Transverse colon (tissue), 3 donors: ENCODE measurements at regions not wholly inside any gene's neighbourhood (a gene's known extent, or its start where the extent isn't known, plus 50 kb on each side); places are given as distances from the start of the nearest gene placed in this dataset.

ENCODE experiments used
- EP300 ChIP-seq: sonication (generic); formaldehyde crosslinking; IDR thresholded peaks from one replicate; pipeline ENCODE4 v1.6.1; 2017; ENCODE audit warnings: antibody characterized with exemption, low read depth
- POLR2AphosphoS5 ChIP-seq, 3 donors: sonication (generic); formaldehyde crosslinking; IDR thresholded peaks; one replicate each; pipeline ENCODE4 v1.6.1; 2016; ENCODE audit warnings: antibody characterized with exemption in 3 of 3

DNA sequence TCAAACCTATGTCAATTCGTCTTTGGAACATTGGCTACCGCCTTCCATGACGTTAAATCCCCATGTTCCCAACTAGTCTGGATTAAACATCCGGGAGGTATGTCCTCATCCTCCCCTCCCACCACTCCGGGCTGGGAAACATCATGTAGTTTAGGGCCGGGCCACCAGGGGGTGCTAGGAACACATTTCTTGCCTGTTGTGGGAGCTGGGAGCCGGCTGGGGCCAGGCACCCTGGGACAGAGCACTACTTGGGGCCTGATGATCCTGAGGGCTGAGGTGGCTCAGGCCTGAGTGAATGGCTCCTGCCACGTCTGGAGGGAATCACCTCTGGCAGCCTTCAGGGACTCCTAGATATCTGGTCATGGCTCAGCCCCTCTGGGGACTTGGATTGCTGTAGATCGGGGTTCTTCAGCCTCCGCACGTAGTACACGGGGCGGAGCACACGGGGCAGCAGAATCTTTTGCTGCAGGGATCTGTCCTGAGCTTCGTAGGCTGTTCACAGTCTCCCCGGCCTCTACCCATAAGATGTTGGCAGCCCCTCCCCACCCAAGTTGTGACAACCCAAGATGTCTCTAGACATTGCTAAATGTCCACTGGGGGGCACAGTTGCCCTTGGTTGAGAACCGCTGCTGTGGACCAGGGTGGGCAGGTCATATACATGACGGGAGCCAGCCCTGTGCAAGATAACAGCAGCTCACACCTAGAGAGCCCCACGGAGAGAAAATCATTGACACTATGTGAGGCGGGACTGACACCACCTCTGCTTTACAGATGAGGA lies 141.2 kb upstream of the ZNF716 start:
- TF ChIP-seq EP300 (no peak), POLR2AphosphoS5 (IDR thresholded peaks at IDR 0.05) (no peak)
